ENCODE measurements at regions not wholly inside any gene's neighbourhood (a gene's known extent, or its start where the extent isn't known, plus 50 kb on each side); places are given as distances from the start of the nearest gene placed in this dataset.

DNA sequence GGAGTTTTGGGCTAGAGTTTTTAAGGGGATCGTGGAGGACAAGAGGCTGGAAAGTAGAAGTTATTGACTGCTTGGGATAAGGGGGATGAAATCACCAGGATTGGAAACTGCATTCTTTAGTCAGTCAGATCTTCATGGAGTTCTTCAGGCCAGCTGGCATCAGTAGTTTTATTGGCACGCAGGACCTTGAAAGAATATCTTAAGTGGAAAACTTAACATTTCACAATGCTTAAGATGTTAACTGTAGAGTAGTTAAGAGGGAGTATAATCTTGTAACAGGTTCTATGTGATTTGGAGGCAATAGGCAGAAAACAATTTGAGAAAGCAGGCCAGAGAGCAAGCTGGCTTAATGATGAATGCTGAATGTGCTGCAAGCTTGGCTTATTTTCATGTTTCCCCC is 300.4 kb upstream of the KCNH7 start:
- no peak for TF ChIP-seq RAD21 (conservative IDR thresholded peaks at IDR 0.05)
- TF ChIP-seq, protein P1, sequence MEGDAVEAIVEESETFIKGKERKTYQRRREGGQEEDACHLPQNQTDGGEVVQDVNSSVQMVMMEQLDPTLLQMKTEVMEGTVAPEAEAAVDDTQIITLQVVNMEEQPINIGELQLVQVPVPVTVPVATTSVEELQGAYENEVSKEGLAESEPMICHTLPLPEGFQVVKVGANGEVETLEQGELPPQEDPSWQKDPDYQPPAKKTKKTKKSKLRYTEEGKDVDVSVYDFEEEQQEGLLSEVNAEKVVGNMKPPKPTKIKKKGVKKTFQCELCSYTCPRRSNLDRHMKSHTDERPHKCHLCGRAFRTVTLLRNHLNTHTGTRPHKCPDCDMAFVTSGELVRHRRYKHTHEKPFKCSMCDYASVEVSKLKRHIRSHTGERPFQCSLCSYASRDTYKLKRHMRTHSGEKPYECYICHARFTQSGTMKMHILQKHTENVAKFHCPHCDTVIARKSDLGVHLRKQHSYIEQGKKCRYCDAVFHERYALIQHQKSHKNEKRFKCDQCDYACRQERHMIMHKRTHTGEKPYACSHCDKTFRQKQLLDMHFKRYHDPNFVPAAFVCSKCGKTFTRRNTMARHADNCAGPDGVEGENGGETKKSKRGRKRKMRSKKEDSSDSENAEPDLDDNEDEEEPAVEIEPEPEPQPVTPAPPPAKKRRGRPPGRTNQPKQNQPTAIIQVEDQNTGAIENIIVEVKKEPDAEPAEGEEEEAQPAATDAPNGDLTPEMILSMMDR (IDR thresholded peaks at IDR 0.05; ENCODE audit: poor library complexity, severe bottlenecking) = no peak
- TF ChIP-seq, protein P2, sequence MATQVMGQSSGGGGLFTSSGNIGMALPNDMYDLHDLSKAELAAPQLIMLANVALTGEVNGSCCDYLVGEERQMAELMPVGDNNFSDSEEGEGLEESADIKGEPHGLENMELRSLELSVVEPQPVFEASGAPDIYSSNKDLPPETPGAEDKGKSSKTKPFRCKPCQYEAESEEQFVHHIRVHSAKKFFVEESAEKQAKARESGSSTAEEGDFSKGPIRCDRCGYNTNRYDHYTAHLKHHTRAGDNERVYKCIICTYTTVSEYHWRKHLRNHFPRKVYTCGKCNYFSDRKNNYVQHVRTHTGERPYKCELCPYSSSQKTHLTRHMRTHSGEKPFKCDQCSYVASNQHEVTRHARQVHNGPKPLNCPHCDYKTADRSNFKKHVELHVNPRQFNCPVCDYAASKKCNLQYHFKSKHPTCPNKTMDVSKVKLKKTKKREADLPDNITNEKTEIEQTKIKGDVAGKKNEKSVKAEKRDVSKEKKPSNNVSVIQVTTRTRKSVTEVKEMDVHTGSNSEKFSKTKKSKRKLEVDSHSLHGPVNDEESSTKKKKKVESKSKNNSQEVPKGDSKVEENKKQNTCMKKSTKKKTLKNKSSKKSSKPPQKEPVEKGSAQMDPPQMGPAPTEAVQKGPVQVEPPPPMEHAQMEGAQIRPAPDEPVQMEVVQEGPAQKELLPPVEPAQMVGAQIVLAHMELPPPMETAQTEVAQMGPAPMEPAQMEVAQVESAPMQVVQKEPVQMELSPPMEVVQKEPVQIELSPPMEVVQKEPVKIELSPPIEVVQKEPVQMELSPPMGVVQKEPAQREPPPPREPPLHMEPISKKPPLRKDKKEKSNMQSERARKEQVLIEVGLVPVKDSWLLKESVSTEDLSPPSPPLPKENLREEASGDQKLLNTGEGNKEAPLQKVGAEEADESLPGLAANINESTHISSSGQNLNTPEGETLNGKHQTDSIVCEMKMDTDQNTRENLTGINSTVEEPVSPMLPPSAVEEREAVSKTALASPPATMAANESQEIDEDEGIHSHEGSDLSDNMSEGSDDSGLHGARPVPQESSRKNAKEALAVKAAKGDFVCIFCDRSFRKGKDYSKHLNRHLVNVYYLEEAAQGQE (IDR thresholded peaks at IDR 0.05; ENCODE audit: borderline replicate concordance) = no peak
- TF ChIP-seq EZH2 (IDR thresholded peaks at IDR 0.05; ENCODE audit: borderline replicate concordance, insufficient read depth, low read length, poor library complexity, severe bottlenecking) = no peak
- no peak for TF ChIP-seq POLR2AphosphoS5 (IDR thresholded peaks at IDR 0.05)
- TF ChIP-seq EP300 (conservative IDR thresholded peaks at IDR 0.05; ENCODE audit: poor library complexity, severe bottlenecking) = no peak
- no peak for TF ChIP-seq MXI1 (conservative IDR thresholded peaks at IDR 0.05; ENCODE audit: poor library complexity, severe bottlenecking)
- TF ChIP-seq TAF1 (IDR thresholded peaks at IDR 0.05; ENCODE audit: low read depth) = no peak
